NT2/D1 (cell line): ENCODE measurements at regions not wholly inside any gene's neighbourhood (a gene's known extent, or its start where the extent isn't known, plus 50 kb on each side); places are given as distances from the start of the nearest gene placed in this dataset.

Experiments used
- YY1 ChIP-seq: IDR thresholded peaks from 2 replicates; pipeline ENCODE4 v1.6.1; 2011; ENCODE audit not compliant: insufficient read length, insufficient read depth
- ZNF274 ChIP-seq: IDR thresholded peaks from 2 replicates; pipeline ENCODE4 v1.6.1; 2011; ENCODE audit warnings: mild to moderate bottlenecking, low read depth, low read length

DNA sequence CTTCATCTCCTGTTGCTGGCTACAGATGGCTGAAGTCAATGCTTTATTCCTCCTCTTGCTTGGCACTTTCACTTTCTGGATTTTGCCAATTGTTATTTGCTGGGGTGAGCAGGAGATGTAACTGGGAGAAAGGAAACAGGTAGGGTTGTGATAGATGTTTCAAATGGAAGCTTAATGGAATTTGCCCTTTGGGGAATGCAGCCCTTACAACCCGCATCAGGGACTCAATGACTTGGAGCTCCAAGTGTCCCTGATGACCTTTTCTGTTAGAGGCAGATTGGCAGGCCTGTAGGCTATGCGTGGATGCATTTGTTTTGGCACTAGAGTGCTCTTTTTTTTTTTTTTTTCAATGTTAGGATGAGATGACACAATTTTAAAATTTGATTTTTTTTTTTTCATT is 219.9 kb upstream of the GLRA1 start:
- no peak for TF ChIP-seq YY1
- no peak for TF ChIP-seq ZNF274
